H9 (cell line): ENCODE measurements at regions not wholly inside any gene's neighbourhood (a gene's known extent, or its start where the extent isn't known, plus 50 kb on each side); places are given as distances from the start of the nearest gene placed in this dataset.
"Not testable (repeated sequence)": the region's sequence is repeated elsewhere in the genome, so short reads cannot be mapped to it uniquely, and the experiment has no call there.

Experiments used
- DNase-seq: peaks from one replicate; pipeline ENCODE4 v3.0.0-alpha.2; 2017
- H2AFZ ChIP-seq: one replicate; pipeline ENCODE4 v1.6.1; 2013; ENCODE audit warnings: mild to moderate bottlenecking, low read length, control low read depth, moderate library complexity
- H2AK5ac ChIP-seq: 2 replicates; pipeline ENCODE4 v1.6.1; 2013; ENCODE audit warnings: low read length, control low read depth, mixed read lengths; ENCODE audit not compliant: insufficient read length
- H2BK120ac ChIP-seq: one replicate; pipeline ENCODE4 v1.6.1; 2013; ENCODE audit warnings: low read depth, mild to moderate bottlenecking, low read length, control low read depth, inconsistent platforms; ENCODE audit not compliant: poor library complexity, severe bottlenecking
- H2BK12ac ChIP-seq: 2 replicates; pipeline ENCODE4 v1.6.1; 2013; ENCODE audit warnings: low read length, control low read depth, mixed read lengths, low read depth; ENCODE audit not compliant: insufficient read length
- H2BK15ac ChIP-seq: 2 replicates; pipeline ENCODE4 v1.6.1; 2013; ENCODE audit warnings: low read depth, low read length, control low read depth
- H2BK20ac ChIP-seq: one replicate; pipeline ENCODE4 v1.6.1; 2013; ENCODE audit warnings: low read depth, mild to moderate bottlenecking, low read length, control low read depth, inconsistent platforms; ENCODE audit not compliant: poor library complexity, severe bottlenecking
- H2BK5ac ChIP-seq: 2 replicates; pipeline ENCODE4 v1.6.1; 2013; ENCODE audit warnings: low read length, control low read depth, mixed read lengths; ENCODE audit not compliant: insufficient read length
- H3K14ac ChIP-seq: 2 replicates; pipeline ENCODE4 v1.6.1; 2013; ENCODE audit warnings: low read length, control low read depth; ENCODE audit not compliant: insufficient read depth
- H3K18ac ChIP-seq: 2 replicates; pipeline ENCODE4 v1.6.1; 2013; ENCODE audit warnings: low read depth, mild to moderate bottlenecking, mixed read lengths, low read length, control low read depth; ENCODE audit not compliant: insufficient read length
- H3K23ac ChIP-seq: 2 replicates; pipeline ENCODE4 v1.6.1; 2013; ENCODE audit warnings: low read length, control low read depth, mixed read lengths, low read depth; ENCODE audit not compliant: insufficient read length
- H3K23me2 ChIP-seq: 2 replicates; pipeline ENCODE4 v1.6.1; 2013; ENCODE audit warnings: low read depth, mild to moderate bottlenecking, mixed read lengths, low read length, control low read depth; ENCODE audit not compliant: insufficient read length, poor library complexity, severe bottlenecking
- H3K27ac ChIP-seq: 2 replicates; pipeline ENCODE4 v1.5.1; 2013; ENCODE audit warnings: low read length, control low read depth, mixed read lengths, low read depth; ENCODE audit not compliant: insufficient read length
- H3K27me3 ChIP-seq: 2 replicates; pipeline ENCODE4 v1.6.1; 2013; ENCODE audit warnings: low read length, control low read depth, inconsistent platforms; ENCODE audit not compliant: insufficient read depth
- H3K4ac ChIP-seq: 2 replicates; pipeline ENCODE4 v1.6.1; 2013; ENCODE audit warnings: low read depth, mild to moderate bottlenecking, control low read depth, inconsistent platforms, low read length, moderate library complexity
- H3K4me1 ChIP-seq: 2 replicates; pipeline ENCODE4 v1.6.1; 2013; ENCODE audit warnings: low read length, control low read depth, inconsistent platforms; ENCODE audit not compliant: insufficient read depth
- H3K4me2 ChIP-seq: 2 replicates; pipeline ENCODE4 v1.6.1; 2013; ENCODE audit warnings: low read length, control low read depth, mixed read lengths; ENCODE audit not compliant: insufficient read length, insufficient read depth
- H3K56ac ChIP-seq: 2 replicates; pipeline ENCODE4 v1.6.1; 2013; ENCODE audit warnings: low read depth, mild to moderate bottlenecking, mixed read lengths, low read length, control low read depth; ENCODE audit not compliant: insufficient read length
- H3K79me1 ChIP-seq: 2 replicates; pipeline ENCODE4 v1.6.1; 2013; ENCODE audit warnings: low read depth, mild to moderate bottlenecking, moderate library complexity, low read length, control low read depth, inconsistent platforms; ENCODE audit not compliant: insufficient read depth, poor library complexity, severe bottlenecking
- H3K79me2 ChIP-seq: 2 replicates; pipeline ENCODE4 v1.6.1; 2013; ENCODE audit warnings: low read length, control low read depth, inconsistent platforms; ENCODE audit not compliant: insufficient read depth
- H3K9ac ChIP-seq: 2 replicates; pipeline ENCODE4 v1.6.1; 2013; ENCODE audit warnings: low read length, control low read depth, mixed read lengths; ENCODE audit not compliant: insufficient read length; ENCODE audit errors: extremely low read depth
- H3K9me3 ChIP-seq: one replicate; pipeline ENCODE4 v1.6.1; 2013; ENCODE audit warnings: low read depth, low read length, inconsistent platforms; ENCODE audit not compliant: control insufficient read depth
- H3T11ph ChIP-seq: one replicate; pipeline ENCODE4 v1.6.1; 2013; ENCODE audit warnings: mild to moderate bottlenecking, low read length, control low read depth, inconsistent platforms
- H4K20me1 ChIP-seq: one replicate; pipeline ENCODE4 v1.6.1; 2013; ENCODE audit not compliant: control insufficient read depth, insufficient read length, insufficient read depth
- H4K5ac ChIP-seq: 2 replicates; pipeline ENCODE4 v1.6.1; 2013; ENCODE audit warnings: low read depth, mild to moderate bottlenecking, mixed read lengths, low read length, control low read depth; ENCODE audit not compliant: insufficient read length
- H4K8ac ChIP-seq: replicated peaks from 2 replicates; pipeline ENCODE4 v1.6.1; 2013; ENCODE audit warnings: low read length, control low read depth, mixed read lengths, low read depth; ENCODE audit not compliant: insufficient read length
- H4K91ac ChIP-seq: 2 replicates; pipeline ENCODE4 v1.6.1; 2013; ENCODE audit warnings: low read depth, mild to moderate bottlenecking, moderate library complexity, mixed read lengths, low read length, control low read depth; ENCODE audit not compliant: insufficient read length
- H3K27ac Mint-ChIP-seq, 3 experiments: 2 replicates in 2 of 3; 3 replicates in 1 of 3; pipeline ENCODE4 v1.8.0; 2020 to 2021; ENCODE audit warnings: mixed read lengths in 3 of 3, mild to moderate bottlenecking in 1 of 3, moderate library complexity in 1 of 3
- H3K27me3 Mint-ChIP-seq: 2 replicates; pipeline ENCODE4 v1.8.0; 2021; ENCODE audit warnings: low read depth, mild to moderate bottlenecking, moderate library complexity, mixed read lengths
- H3K36me3 Mint-ChIP-seq, 3 experiments: 2 replicates in 2 of 3; 3 replicates in 1 of 3; pipeline ENCODE4 v1.8.0; 2020 to 2021; ENCODE audit warnings: low read depth in 3 of 3, mixed read lengths in 3 of 3; ENCODE audit not compliant: insufficient read depth in 1 of 3
- H3K4me1 Mint-ChIP-seq, 2 experiments: 2 replicates each; pipeline ENCODE4 v1.8.0; 2020; ENCODE audit warnings: mixed read lengths in 2 of 2
- H3K4me3 Mint-ChIP-seq, 2 experiments: 2 replicates in 1 of 2; 3 replicates in 1 of 2; pipeline ENCODE4 v1.8.0; 2020 to 2021; ENCODE audit warnings: mild to moderate bottlenecking in 2 of 2, mixed read lengths in 2 of 2, moderate library complexity in 1 of 2
- H3K9me3 Mint-ChIP-seq, 2 experiments: 2 replicates in 1 of 2; 3 replicates in 1 of 2; pipeline ENCODE4 v1.8.0; 2020; ENCODE audit warnings: mild to moderate bottlenecking in 2 of 2, mixed read lengths in 2 of 2, moderate library complexity in 1 of 2
- CTCF ChIP-seq: fragments of 200-600 bp; sonication (generic); conservative IDR thresholded peaks from 3 replicates; pipeline ENCODE4 v1.8.0; 2021; ENCODE audit warnings: antibody characterized with exemption, mild to moderate bottlenecking
- WGBS: extraction: QIAGEN DNeasy Blood & Tissue Kit; methylation state at CpG from one replicate; pipeline ENCODE4 v1.1.7; 2013; ENCODE audit warnings: missing lambda C conversion rate, low lambda C conversion rate, mixed read lengths; ENCODE audit not compliant: insufficient read length; ENCODE audit errors: extremely low coverage; 5-methylcytosine and 5-hydroxymethylcytosine counted together

GRCh38 chr3:102038477-102039142, 189.3 kb downstream of the NFKBIZ start:
- H3K4me1 Mint-ChIP-seq: no peaks in the 10 kb centered on the region
- Histone ChIP-seq H4K20me1 (no peaks in the 10 kb centered on the region), H3K27ac (no peak overlapping the region)

GRCh38 chr3:102040144-102040543, 190.8 kb downstream of the NFKBIZ start:
- not testable (repeated sequence) for H3K9me3 ChIP-seq, H3K27ac Mint-ChIP-seq, H3K27me3 ChIP-seq, H3K56ac ChIP-seq, H4K91ac ChIP-seq, H4K20me1 ChIP-seq, H3K27me3 Mint-ChIP-seq, H3K14ac ChIP-seq, H3K23ac ChIP-seq, H4K8ac ChIP-seq, H3K27ac ChIP-seq, H3K4me1 ChIP-seq, H4K5ac ChIP-seq, H3K79me1 ChIP-seq, H3K23me2 ChIP-seq, H3K18ac ChIP-seq, DNase-seq, H3K9ac ChIP-seq, H3K4me1 Mint-ChIP-seq, H2AK5ac ChIP-seq, H3K4me3 Mint-ChIP-seq, H2AFZ ChIP-seq, H2BK20ac ChIP-seq, H2BK5ac ChIP-seq, H2BK15ac ChIP-seq, H2BK120ac ChIP-seq, H3T11ph ChIP-seq, H3K4me2 ChIP-seq, H3K4ac ChIP-seq, H2BK12ac ChIP-seq, H3K79me2 ChIP-seq
- no CpG with 5 or more reads among the region's 8 CpGs for WGBS
- Mint-ChIP-seq H3K36me3 (peaks cover 12 to 24% (median 19%) of the 10 kb centered on the region in 3 experiments), H3K9me3 (peaks cover 30 to 31% of the 10 kb centered on the region in 2 experiments)

More at GRCh38 chr3:102038477-102039142, 189.3 kb downstream of the NFKBIZ start:
- H3K27me3 ChIP-seq: no peaks in the 10 kb centered on the region
- Mint-ChIP-seq H3K36me3 (peaks cover 12 to 24% (median 19%) of the 10 kb centered on the region in 3 experiments), H3K4me3 (no peak overlapping the region), H3K27ac (no peak overlapping the region), H3K9me3 (peaks cover 30 to 31% of the 10 kb centered on the region in 2 experiments), H3K27me3 (no peaks in the 10 kb centered on the region)
- H3K9me3 ChIP-seq: peaks cover 4% of the 10 kb centered on the region
- H2BK120ac ChIP-seq: no peak overlapping the region
- H3K4me1 ChIP-seq: no peaks in the 10 kb centered on the region
- H3K18ac ChIP-seq: no peak overlapping the region
- no peaks in the 10 kb centered on the region for H3K23me2 ChIP-seq
- no CpG with 5 or more reads among the region's 3 CpGs for WGBS
- no peak overlapping the region for H2BK15ac ChIP-seq
- no peak overlapping the region for H2BK20ac ChIP-seq
- no peak for DNase-seq
- H2AK5ac ChIP-seq: no peak overlapping the region
- no peak overlapping the region for H3K14ac ChIP-seq
- no peaks in the 10 kb centered on the region for H3K79me2 ChIP-seq
- H3K79me1 ChIP-seq: no peaks in the 10 kb centered on the region
- no peak overlapping the region for H2AFZ ChIP-seq
- H3K4me2 ChIP-seq: no peak overlapping the region
- H3K4ac ChIP-seq: no peak overlapping the region
- H4K5ac ChIP-seq: no peak overlapping the region
- H4K8ac ChIP-seq: no peak overlapping the region
- no peak overlapping the region for H3K56ac ChIP-seq
- H4K91ac ChIP-seq: no peak overlapping the region
- TF ChIP-seq CTCF: no peak
- H2BK5ac ChIP-seq: no peak overlapping the region
- H3T11ph ChIP-seq: no peak overlapping the region
- H3K23ac ChIP-seq: no peak overlapping the region
- no peak overlapping the region for H3K9ac ChIP-seq
- no peak overlapping the region for H2BK12ac ChIP-seq
